Subcutaneous abdominal adipose tissue (tissue), 5 donors: ENCODE measurements at regions not wholly inside any gene's neighbourhood (a gene's known extent, or its start where the extent isn't known, plus 50 kb on each side); places are given as distances from the start of the nearest gene placed in this dataset.

Experiments used
- H3K27ac ChIP-seq: one replicate; pipeline ENCODE4 v1.7.0; 2013; ENCODE audit warnings: low read depth, mild to moderate bottlenecking, inconsistent platforms, low read length, moderate library complexity
- H3K27me3 ChIP-seq, 5 donors: one replicate each; pipeline ENCODE4 v1.7.0; 2013; ENCODE audit warnings: low read length in 5 of 5, inconsistent platforms in 1 of 5; ENCODE audit not compliant: control insufficient read depth in 5 of 5, insufficient read depth in 4 of 5
- H3K36me3 ChIP-seq, 5 donors: one replicate each; pipeline ENCODE4 v1.7.0; 2013; ENCODE audit warnings: low read length in 5 of 5; ENCODE audit not compliant: control insufficient read depth in 5 of 5, insufficient read depth in 5 of 5
- H3K4me1 ChIP-seq, 5 donors: one replicate each; pipeline ENCODE4 v1.7.0; 2013; ENCODE audit warnings: low read length in 5 of 5, mild to moderate bottlenecking in 3 of 5, moderate library complexity in 1 of 5; ENCODE audit not compliant: control insufficient read depth in 5 of 5, insufficient read depth in 5 of 5
- H3K4me3 ChIP-seq, 5 donors: one replicate each; pipeline ENCODE4 v1.7.0; 2013; ENCODE audit warnings: low read length in 5 of 5, low read depth in 1 of 5
- H3K9ac ChIP-seq, 5 donors: one replicate each; pipeline ENCODE4 v1.7.0; 2013; ENCODE audit warnings: low read length in 5 of 5, mild to moderate bottlenecking in 4 of 5, moderate library complexity in 3 of 5
- H3K9me3 ChIP-seq, 5 donors: one replicate each; pipeline ENCODE4 v1.7.0; 2013; ENCODE audit warnings: low read length in 5 of 5; ENCODE audit not compliant: control insufficient read depth in 5 of 5
- donor health status: healthy.
- donor health status: healthy.
- donor health status: healthy.
- donor health status: healthy.
- donor health status: healthy.

DNA sequence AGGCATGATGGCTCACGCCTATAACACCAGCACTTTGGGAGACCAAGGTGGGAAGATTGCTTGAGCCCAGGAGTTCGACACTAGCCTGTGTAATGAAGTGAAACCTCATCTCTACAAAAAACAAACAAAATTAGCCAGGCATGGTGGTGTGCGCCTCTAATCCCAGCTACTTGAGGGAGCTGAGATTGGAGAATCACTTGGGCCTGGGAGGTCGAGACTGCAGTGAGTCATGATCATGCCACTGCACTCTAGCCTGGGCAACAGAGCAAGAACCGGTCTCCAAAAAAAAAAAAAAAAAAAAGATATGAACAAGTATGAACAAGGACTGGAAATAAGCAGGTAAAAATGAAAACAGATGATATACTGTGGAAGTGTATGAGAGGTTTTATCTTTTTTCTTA is 54.1 kb upstream of the SOX6 start:
- Histone ChIP-seq H3K9ac (no peak overlapping the region), H3K4me3 (no peak overlapping the region), H3K36me3 (no peaks in the 10 kb centered on the region), H3K27me3 (no peaks in the 10 kb centered on the region), H3K9me3 (no peaks in the 10 kb centered on the region), H3K27ac (no peak overlapping the region), H3K4me1 (no peaks in the 10 kb centered on the region)

DNA sequence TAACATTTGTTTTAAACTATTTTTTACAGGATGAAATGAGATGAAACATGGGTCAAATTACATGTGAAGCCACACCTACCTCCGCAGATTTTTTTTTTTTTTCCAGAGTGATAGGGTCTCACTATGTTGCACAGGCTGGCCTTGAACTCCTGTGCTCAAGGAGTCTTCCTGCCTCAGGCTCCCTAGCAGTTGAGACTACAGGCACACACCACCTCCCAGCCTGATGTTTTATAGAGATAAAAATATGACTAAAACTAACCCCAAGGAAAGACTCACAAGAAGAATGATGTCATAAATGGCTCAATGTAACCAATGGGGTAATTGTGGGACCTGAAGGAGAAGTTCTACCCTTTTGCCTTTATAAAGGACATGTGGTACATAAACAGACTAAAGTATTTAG is 52.3 kb upstream of the SOX6 start:
- H3K9me3 ChIP-seq, result no peaks in the 10 kb centered on the region
- H3K9ac ChIP-seq, result no peak overlapping the region
- no peak overlapping the region for H3K27ac ChIP-seq
- no peaks in the 10 kb centered on the region for H3K4me1 ChIP-seq
- no peaks in the 10 kb centered on the region for H3K27me3 ChIP-seq
- H3K4me3 ChIP-seq, result no peak overlapping the region
- no peaks in the 10 kb centered on the region for H3K36me3 ChIP-seq

DNA sequence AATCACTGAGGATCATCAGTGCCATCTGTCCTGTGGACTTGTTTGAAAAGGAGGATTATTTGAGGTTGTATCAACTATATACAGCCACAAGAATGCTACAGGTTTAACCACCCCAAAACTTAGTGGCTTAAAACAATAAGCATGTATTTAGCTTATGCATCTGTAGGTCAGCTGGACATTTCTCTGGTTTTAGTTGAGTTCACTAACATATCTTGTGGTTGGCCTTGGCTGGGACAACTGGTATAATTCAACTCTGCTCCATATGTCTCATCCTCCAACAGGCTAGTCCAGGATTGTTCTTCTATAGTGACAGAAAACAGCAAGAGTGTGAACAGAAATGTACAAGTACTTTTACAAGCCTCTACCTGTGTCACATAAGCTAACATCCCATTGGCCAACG is 49.9 kb upstream of the SOX6 start:
- no peak overlapping the region for H3K27ac ChIP-seq
- no peak overlapping the region for H3K4me3 ChIP-seq

More for the DNA sequence above, 49.9 kb upstream of the SOX6 start:
- H3K27me3 ChIP-seq, result no peaks in the 10 kb centered on the region
- no peak overlapping the region for H3K9ac ChIP-seq
- no peaks in the 10 kb centered on the region for H3K9me3 ChIP-seq
- no peaks in the 10 kb centered on the region for H3K36me3 ChIP-seq
- H3K4me1 ChIP-seq, result no peaks in the 10 kb centered on the region
